Karpas-422 (cell line): ENCODE measurements at regions not wholly inside any gene's neighbourhood (a gene's known extent, or its start where the extent isn't known, plus 50 kb on each side); places are given as distances from the start of the nearest gene placed in this dataset.

Experiments used
- DNase-seq: peaks from one replicate; pipeline ENCODE4 v3.0.0-alpha.2; 2015
- H2AFZ ChIP-seq: fragments of 200-600 bp; sonication (generic); 2 replicates; pipeline ENCODE4 v1.6.1; 2014; ENCODE audit warnings: antibody characterized with exemption, low read length, mixed read lengths
- H3K27ac ChIP-seq: fragments of 200-600 bp; sonication (generic); 2 replicates; pipeline ENCODE4 v1.5.1; 2014; ENCODE audit warnings: mild to moderate bottlenecking, low read length, moderate library complexity
- H3K27me3 ChIP-seq: fragments of 200-600 bp; sonication (generic); 2 replicates; pipeline ENCODE4 v1.6.1; 2014; ENCODE audit warnings: low read length, mixed read lengths
- H3K36me3 ChIP-seq: fragments of 200-600 bp; sonication (generic); 2 replicates; pipeline ENCODE4 v1.6.1; 2014; ENCODE audit warnings: low read length, mixed read lengths; ENCODE audit not compliant: insufficient read depth
- H3K4me1 ChIP-seq: fragments of 200-600 bp; sonication (generic); 2 replicates; pipeline ENCODE4 v1.6.1; 2014; ENCODE audit warnings: mild to moderate bottlenecking, low read length, mixed read lengths
- H3K4me2 ChIP-seq: fragments of 200-600 bp; sonication (generic); 2 replicates; pipeline ENCODE4 v1.6.1; 2014; ENCODE audit warnings: low read length, low read depth, mild to moderate bottlenecking; ENCODE audit not compliant: poor library complexity, severe bottlenecking
- H3K4me3 ChIP-seq: fragments of 200-600 bp; sonication (generic); 2 replicates; pipeline ENCODE4 v1.5.1; 2014; ENCODE audit warnings: mild to moderate bottlenecking, antibody characterized with exemption, low read length, mixed read lengths
- H3K79me2 ChIP-seq: fragments of 200-600 bp; sonication (generic); 2 replicates; pipeline ENCODE4 v1.6.1; 2014; ENCODE audit warnings: mild to moderate bottlenecking, low read length, mixed read lengths
- H3K9ac ChIP-seq: fragments of 200-600 bp; sonication (generic); 2 replicates; pipeline ENCODE4 v1.6.0; 2014; ENCODE audit warnings: low read length
- H3K9me2 ChIP-seq: fragments of 200-600 bp; sonication (generic), shearing (Covaris generic); replicated peaks from 2 replicates; pipeline ENCODE4 v1.6.0; 2014; ENCODE audit warnings: mild to moderate bottlenecking, low read length, moderate library complexity; ENCODE audit not compliant: insufficient read depth
- H3K9me3 ChIP-seq: fragments of 300-700, 200-600 bp; sonication (generic); 2 replicates; pipeline ENCODE4 v1.6.1; 2014; ENCODE audit warnings: low read length, mixed read lengths
- H4K20me1 ChIP-seq: fragments of 200-600 bp; sonication (generic); 2 replicates; pipeline ENCODE4 v1.6.1; 2014; ENCODE audit warnings: mild to moderate bottlenecking, antibody characterized with exemption, low read length, low read depth; ENCODE audit not compliant: insufficient read depth

DNA sequence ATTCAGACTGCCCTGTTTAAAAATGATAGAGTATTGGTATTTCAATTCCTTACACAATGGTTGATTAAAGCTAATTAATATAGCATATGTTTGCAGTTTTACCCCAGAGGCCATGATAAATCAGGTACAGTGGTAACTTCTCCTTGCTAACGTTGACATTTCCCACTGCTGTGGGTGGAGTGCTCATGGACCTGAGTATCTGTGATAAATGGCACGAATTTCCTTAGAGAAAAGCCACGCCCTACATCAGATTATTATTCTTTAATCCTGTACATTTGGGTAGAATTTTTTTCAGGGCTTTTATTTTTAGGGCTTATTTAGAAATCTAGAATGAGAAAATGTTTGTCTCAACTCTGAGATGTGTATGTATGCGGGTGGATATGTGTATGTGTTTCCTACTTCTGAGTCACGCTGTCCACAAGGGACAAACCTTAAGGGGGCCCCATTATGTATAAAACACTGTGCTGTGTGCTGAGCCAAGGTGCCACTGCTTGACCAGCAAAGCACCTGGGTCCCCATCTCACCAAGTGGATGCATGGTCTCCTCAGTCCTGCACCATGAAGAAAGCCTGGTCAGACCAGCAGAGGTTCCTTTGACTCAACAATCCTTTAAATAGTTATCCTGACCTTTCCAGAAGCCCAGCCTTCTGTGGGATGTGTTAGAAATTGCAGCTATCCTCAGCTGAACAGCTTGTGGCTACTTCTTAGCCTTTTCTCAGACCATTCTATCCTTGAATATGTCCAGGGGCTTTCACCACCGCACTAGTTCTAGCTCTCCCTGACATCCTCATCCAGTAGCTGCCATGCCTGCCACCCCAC is 57.9 kb upstream of the STK38L start:
- H4K20me1 ChIP-seq, result no peaks in the 10 kb centered on the region
- H3K36me3 ChIP-seq, result no peaks in the 10 kb centered on the region
- no peaks in the 10 kb centered on the region for H3K9me2 ChIP-seq
- H3K4me3 ChIP-seq, result no peak overlapping the region
- H3K4me1 ChIP-seq, result no peaks in the 10 kb centered on the region
- DNase-seq, result no peak
- no peak overlapping the region for H3K27ac ChIP-seq
- H3K4me2 ChIP-seq, result no peak overlapping the region
- H3K9me3 ChIP-seq, result no peaks in the 10 kb centered on the region
- H3K79me2 ChIP-seq, result no peaks in the 10 kb centered on the region
- H3K27me3 ChIP-seq, result no peaks in the 10 kb centered on the region
- no peak overlapping the region for H2AFZ ChIP-seq
- H3K9ac ChIP-seq, result no peak overlapping the region

DNA sequence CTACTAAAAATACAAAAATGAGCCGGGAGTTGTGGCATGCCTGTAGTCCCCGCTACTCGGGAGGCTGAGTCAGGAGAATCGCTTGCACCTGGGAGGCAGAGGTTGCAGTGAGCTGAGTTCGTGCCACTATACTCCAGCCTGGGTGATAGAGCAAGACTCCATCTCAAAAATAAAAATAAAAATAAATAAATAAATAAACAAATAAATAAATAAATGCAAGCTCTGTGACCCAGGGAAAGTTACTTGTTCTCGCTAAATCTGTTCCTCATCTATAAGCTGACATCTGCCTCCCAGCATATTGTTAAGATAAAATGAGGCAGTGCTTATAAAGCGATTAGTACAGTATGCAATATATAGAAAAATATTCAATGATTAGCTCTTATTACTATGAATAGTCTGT is 56.4 kb upstream of the STK38L start:
- Histone ChIP-seq H3K79me2 (no peaks in the 10 kb centered on the region), H2AFZ (no peak overlapping the region), H4K20me1 (no peaks in the 10 kb centered on the region), H3K27ac (no peak overlapping the region), H3K9me3 (no peaks in the 10 kb centered on the region), H3K4me2 (no peak overlapping the region), H3K9ac (no peak overlapping the region), H3K4me1 (no peaks in the 10 kb centered on the region), H3K9me2 (no peaks in the 10 kb centered on the region), H3K27me3 (no peaks in the 10 kb centered on the region), H3K4me3 (no peak overlapping the region), H3K36me3 (no peaks in the 10 kb centered on the region)
- DNase-seq, result no peak

DNA sequence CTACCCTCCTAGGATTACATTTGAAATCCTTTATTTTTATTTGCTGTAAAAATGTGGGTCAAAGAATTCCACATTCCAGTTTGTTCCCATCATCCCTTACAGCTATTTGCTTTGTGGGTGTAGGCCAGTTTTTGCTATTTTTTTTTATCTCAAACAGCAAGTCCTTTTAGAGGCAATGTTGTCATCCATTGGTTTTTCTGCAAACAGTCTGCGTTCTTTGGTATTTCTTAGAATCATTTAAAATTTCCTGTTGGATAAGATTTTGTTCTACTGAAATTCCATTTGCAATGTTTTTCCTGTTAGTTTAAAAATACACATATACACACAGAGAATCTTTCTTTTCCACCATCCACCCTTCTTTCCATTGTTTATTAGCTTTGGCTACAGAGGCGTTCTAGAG is 53.3 kb upstream of the STK38L start:
- Histone ChIP-seq H2AFZ (no peak overlapping the region), H3K4me2 (no peak overlapping the region), H3K27ac (no peak overlapping the region), H3K4me1 (no peaks in the 10 kb centered on the region), H4K20me1 (no peaks in the 10 kb centered on the region), H3K9ac (no peak overlapping the region), H3K79me2 (no peaks in the 10 kb centered on the region), H3K27me3 (no peaks in the 10 kb centered on the region), H3K9me2 (no peaks in the 10 kb centered on the region), H3K4me3 (no peak overlapping the region), H3K36me3 (no peaks in the 10 kb centered on the region), H3K9me3 (no peaks in the 10 kb centered on the region)
- DNase-seq, result no peak

DNA sequence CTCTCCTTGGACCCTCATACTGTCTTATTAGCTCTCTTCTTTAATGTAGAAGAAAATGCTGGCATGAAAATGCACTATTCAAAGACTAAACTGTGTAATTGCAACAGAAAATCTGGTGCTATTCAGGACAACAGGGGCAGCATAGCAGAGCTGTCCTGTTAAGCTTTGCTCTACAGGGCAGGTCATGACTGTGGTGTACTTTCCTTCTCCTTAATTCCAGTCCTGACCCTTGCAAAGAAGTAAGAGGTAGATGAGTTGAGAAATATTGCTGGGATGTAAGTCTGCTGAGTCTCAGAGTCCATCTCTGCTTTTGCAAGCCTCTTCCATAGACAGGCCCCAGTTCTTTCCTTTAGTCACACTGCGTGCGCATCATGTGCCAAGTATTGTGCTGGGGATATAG is 52.6 kb upstream of the STK38L start:
- H3K4me1 ChIP-seq, result no peaks in the 10 kb centered on the region
- no peak overlapping the region for H3K4me3 ChIP-seq
- DNase-seq, result no peak

DNA sequence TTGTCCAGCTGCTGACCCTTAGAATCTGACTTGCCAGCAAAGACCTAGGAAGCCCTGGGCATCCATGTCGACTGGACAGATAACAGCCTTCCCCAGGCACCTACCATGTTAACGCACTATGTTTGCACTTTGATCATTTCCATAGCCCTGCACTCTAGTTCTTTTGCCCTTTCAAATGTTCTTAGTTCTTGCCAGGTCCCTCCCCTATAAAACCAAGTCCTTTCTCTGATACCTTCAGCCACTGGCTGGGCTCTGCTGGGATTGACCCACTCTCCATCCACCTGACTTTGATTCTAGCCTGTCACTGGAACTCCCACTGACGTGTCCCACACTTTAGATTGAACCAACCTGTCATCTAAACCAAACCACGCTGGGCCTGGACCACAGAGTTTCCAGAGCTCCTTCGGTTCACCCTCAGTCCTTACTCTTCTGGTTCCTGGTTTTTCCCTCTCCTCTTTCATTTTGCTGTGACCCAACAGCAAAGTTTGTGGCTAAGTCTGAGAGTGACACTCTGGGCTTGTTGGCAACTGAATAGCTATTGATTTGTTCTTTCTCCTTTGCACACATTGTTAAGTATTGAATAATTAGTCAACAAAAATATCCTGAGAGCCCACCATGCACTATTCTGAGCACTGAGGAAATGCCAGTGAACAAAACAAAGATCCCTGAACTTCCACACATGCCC is 51.8 kb upstream of the STK38L start:
- Histone ChIP-seq H4K20me1 (no peaks in the 10 kb centered on the region), H3K9ac (no peak overlapping the region), H3K9me2 (no peaks in the 10 kb centered on the region), H3K27me3 (no peaks in the 10 kb centered on the region), H3K36me3 (no peaks in the 10 kb centered on the region), H3K4me1 (no peaks in the 10 kb centered on the region), H3K4me2 (no peak overlapping the region), H3K4me3 (no peak overlapping the region), H2AFZ (no peak overlapping the region), H3K79me2 (no peaks in the 10 kb centered on the region), H3K9me3 (no peaks in the 10 kb centered on the region), H3K27ac (no peak overlapping the region)
- DNase-seq, result no peak

More for the DNA sequence above, 52.6 kb upstream of the STK38L start:
- Histone ChIP-seq H3K9me3 (no peaks in the 10 kb centered on the region), H3K4me2 (no peak overlapping the region), H3K79me2 (no peaks in the 10 kb centered on the region), H3K36me3 (no peaks in the 10 kb centered on the region), H3K9ac (no peak overlapping the region), H3K27ac (no peak overlapping the region), H3K9me2 (no peaks in the 10 kb centered on the region), H4K20me1 (no peaks in the 10 kb centered on the region), H3K27me3 (no peaks in the 10 kb centered on the region), H2AFZ (no peak overlapping the region)

DNA sequence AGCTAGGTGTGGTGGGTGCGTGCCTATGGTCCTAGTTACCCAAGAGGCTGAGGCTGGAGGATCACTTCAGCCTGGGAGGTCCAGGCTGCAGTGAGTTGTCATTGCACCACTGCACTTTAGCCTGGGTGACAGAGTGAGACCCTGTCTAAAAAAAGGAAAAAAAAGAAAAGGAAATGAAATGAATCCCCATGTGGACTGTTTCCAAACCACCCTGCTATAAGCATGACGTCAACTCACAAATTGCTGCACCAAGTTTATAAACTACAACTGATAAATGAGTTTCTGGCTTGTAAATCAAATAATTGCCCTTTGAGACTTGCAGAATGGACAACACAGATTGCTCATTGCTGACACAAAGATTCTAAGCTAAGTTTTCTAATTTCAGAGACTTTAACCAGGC is 51.0 kb upstream of the STK38L start:
- Histone ChIP-seq H3K9me2 (no peaks in the 10 kb centered on the region), H2AFZ (no peak overlapping the region), H3K9ac (no peak overlapping the region), H3K79me2 (no peaks in the 10 kb centered on the region), H3K4me3 (no peak overlapping the region), H4K20me1 (no peaks in the 10 kb centered on the region), H3K4me1 (no peaks in the 10 kb centered on the region), H3K27ac (no peak overlapping the region), H3K9me3 (no peaks in the 10 kb centered on the region), H3K36me3 (no peaks in the 10 kb centered on the region), H3K4me2 (no peak overlapping the region), H3K27me3 (no peaks in the 10 kb centered on the region)
- no peak for DNase-seq

DNA sequence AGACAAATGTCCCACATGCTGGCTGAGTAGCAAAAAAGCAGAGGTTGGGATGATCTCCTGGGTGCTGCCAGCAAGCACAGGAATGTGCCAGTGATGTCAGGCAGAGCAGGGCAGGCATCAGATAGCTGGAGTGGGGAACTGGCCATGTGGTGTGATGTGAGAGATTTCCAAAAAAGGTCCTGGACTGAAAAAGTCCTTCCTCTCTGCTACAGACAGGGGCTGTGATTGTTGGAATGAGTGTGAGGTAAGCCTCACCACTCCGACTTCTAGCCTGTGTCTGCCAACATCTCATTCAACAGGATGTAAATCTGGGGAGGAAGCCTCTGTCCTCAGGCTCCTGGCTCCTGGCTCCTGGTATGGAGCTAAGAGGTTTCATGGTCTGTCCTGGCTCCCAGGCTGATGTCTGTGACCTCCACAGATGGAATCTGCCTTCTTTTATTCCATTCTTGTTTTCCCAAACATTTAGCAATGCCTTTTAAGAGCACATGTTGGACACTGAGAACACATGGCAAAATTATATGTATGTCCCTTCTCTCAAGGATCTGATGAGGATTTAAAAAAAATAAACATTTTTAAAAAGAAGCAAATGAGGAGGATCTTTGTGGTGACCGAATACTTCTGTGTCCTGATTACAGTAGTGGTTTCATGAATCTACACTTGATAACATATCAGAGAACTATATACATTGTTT is 50.1 kb upstream of the STK38L start:
- no peak overlapping the region for H3K9ac ChIP-seq
- no peak overlapping the region for H3K4me3 ChIP-seq
- H3K79me2 ChIP-seq, result no peaks in the 10 kb centered on the region
- H3K9me2 ChIP-seq, result no peaks in the 10 kb centered on the region
- no peak overlapping the region for H3K27ac ChIP-seq
- H3K4me1 ChIP-seq, result no peaks in the 10 kb centered on the region
- H3K4me2 ChIP-seq, result no peak overlapping the region
- H3K27me3 ChIP-seq, result no peaks in the 10 kb centered on the region
- H2AFZ ChIP-seq, result no peak overlapping the region
- no peaks in the 10 kb centered on the region for H3K9me3 ChIP-seq
- DNase-seq, result no peak
- H4K20me1 ChIP-seq, result no peaks in the 10 kb centered on the region
- no peaks in the 10 kb centered on the region for H3K36me3 ChIP-seq
